Stimulated activated naive CD8-positive, alpha-beta T cell treated with anti-CD3 and anti-CD28 coated beads, Interleukin-15, Interleukin-2, amounts not matched to agents 100 U/mL and 50 U/mL, for 24 hours (primary cell): ENCODE measurements at regions not wholly inside any gene's neighbourhood (a gene's known extent, or its start where the extent isn't known, plus 50 kb on each side); places are given as distances from the start of the nearest gene placed in this dataset.

Experiments used
- ATAC-seq: fragments of 150-1000 bp; cut with Tn5 transposase; one replicate; pipeline ENCODE4 v1.10.0; 2021
- DNase-seq: peaks from one replicate; pipeline ENCODE4 v3.0.0; 2021

GRCh38 chr4:152235718-152236117 lies 300.2 kb downstream of the FBXW7 start:
- no peak for ATAC-seq
- no peak for DNase-seq

- ATAC-seq, result no peak
- no peak for DNase-seq
Measured at GRCh38 chr4:152234571-152234970, 301.3 kb downstream of the FBXW7 start.

GRCh38 chr4:152232271-152232670 lies 303.6 kb downstream of the FBXW7 start:
- ATAC-seq, result no peak
- no peak for DNase-seq

GRCh38 chr4:152229782-152230289 lies 306.1 kb downstream of the FBXW7 start:
- ATAC-seq, result no peak
- no peak for DNase-seq

GRCh38 chr4:152225680-152226079 lies 310.2 kb downstream of the FBXW7 start:
- no peak for ATAC-seq

GRCh38 chr4:152224721-152225420 lies 311.0 kb downstream of the FBXW7 start:
- DNase-seq (no peak), ATAC-seq (no peak)

More at GRCh38 chr4:152225680-152226079, 310.2 kb downstream of the FBXW7 start:
- DNase-seq, result no peak

GRCh38 chr4:152224223-152224622 lies 311.7 kb downstream of the FBXW7 start:
- ATAC-seq (no peak), DNase-seq (no peak)

- no peak for ATAC-seq
- no peak for DNase-seq
Measured at GRCh38 chr4:152223600-152223999, 312.3 kb downstream of the FBXW7 start.

GRCh38 chr4:152221816-152222516 lies 313.9 kb downstream of the FBXW7 start:
- ATAC-seq, result no peak
- DNase-seq, result no peak

GRCh38 chr4:152220201-152220666 lies 315.7 kb downstream of the FBXW7 start:
- ATAC-seq (peak; percentile 82), DNase-seq (peak; percentile 11)

GRCh38 chr4:152218576-152218975 lies 317.3 kb downstream of the FBXW7 start:
- DNase-seq, result no peak
- no peak for ATAC-seq

GRCh38 chr4:152217896-152218295 lies 318.0 kb downstream of the FBXW7 start:
- DNase-seq (no peak), ATAC-seq (no peak)

GRCh38 chr4:152211936-152212653 lies 323.8 kb downstream of the FBXW7 start:
- DNase-seq (no peak), ATAC-seq (no peak)

GRCh38 chr4:152209772-152210493 lies 326.0 kb downstream of the FBXW7 start:
- ATAC-seq (no peak), DNase-seq (no peak)

- DNase-seq, result no peak
- ATAC-seq, result no peak
Measured at GRCh38 chr4:152207378-152207720, 328.5 kb downstream of the FBXW7 start.

- ATAC-seq, result no peak
- DNase-seq, result no peak
Measured at GRCh38 chr4:152206646-152207377, 329.1 kb downstream of the FBXW7 start.

GRCh38 chr4:152206185-152206584 lies 329.7 kb downstream of the FBXW7 start:
- DNase-seq (no peak), ATAC-seq (no peak)

- no peak for ATAC-seq
Measured at GRCh38 chr4:152202415-152202814, 333.5 kb downstream of the FBXW7 start.

GRCh38 chr4:152200511-152201333 lies 335.2 kb downstream of the FBXW7 start:
- no peak for DNase-seq
- no peak for ATAC-seq

More at GRCh38 chr4:152202415-152202814, 333.5 kb downstream of the FBXW7 start:
- DNase-seq, result no peak

- no peak for DNase-seq
- no peak for ATAC-seq
Measured at GRCh38 chr4:152197211-152197610, 338.7 kb downstream of the FBXW7 start.

- no peak for DNase-seq
Measured at GRCh38 chr4:152195888-152196287, 340.0 kb downstream of the FBXW7 start.

More at GRCh38 chr4:152195888-152196287, 340.0 kb downstream of the FBXW7 start:
- no peak for ATAC-seq
